ENCODE measurements at regions not wholly inside any gene's neighbourhood (a gene's known extent, or its start where the extent isn't known, plus 50 kb on each side); places are given as distances from the start of the nearest gene placed in this dataset.
A peak's percentile ranks its signal among the peaks of the same experiment; 100 is the strongest.

DNA sequence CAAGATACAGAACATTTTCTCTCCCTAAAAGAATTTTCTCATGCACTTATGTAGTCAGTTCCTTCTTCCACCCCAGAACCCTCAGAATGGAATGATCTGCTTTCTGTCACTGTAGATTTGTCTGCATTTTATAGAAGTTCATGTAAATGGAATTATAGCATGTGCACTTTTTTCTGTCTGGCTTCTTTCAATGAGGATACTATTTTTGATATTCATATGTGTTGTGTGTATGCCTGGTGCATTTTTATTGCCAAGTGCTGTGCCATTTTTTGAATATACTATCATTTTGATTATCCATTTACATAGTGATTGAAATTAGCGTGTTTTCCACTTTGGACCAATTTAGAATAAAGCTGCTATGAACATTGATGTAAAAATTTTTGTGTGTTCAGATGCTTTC is 156.6 kb upstream of the ALCAM start:
- no peak for DNase-seq
- ATAC-seq, result no peak

DNA sequence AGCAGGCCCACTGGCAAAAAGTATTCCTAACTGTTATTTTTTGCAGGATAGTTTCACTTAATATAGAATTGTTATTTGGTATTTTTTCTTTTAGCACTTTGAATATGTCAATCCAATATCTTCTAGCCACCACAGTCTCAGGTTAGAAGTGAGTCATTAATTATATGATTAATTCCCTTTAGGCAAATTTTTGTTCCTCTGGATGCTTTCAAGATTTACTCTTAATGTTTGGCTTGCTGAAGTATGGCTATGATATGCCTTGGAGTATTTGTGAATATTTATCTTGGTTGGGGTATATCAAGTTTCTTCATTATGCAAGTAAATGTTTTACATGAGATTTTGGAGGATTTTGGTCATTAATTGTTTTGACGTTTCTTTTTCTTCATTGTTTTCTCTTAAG is 152.1 kb upstream of the ALCAM start:
- ATAC-seq, result no peak
- no peak for DNase-seq

GRCh38 chr3:105222568-105223093 is 144.1 kb upstream of the ALCAM start:
- no peak for DNase-seq
- ATAC-seq, result no peak

DNA sequence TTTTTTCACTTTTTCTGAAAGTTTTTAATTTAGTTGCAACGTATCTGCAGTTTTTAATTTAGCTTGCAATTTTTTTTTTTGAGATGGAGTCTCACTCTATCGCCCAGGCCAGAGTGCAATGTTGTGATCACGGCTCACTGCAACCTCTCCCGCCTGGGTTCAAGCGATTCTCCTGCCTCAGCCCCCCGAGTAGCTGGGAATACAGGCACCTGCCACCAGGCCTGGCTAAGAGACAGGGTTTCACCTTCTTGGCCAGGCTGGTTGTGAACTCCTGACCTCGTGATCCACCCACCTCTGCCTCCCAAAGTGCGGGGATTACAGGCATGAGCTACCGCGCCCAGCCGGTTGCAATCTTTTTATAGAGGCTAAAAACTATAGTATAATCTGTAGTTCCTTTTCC is 142.9 kb upstream of the ALCAM start:
- no peak for DNase-seq

GRCh38 chr3:105228696-105229095 is 138.0 kb upstream of the ALCAM start:
- ATAC-seq (no peak), DNase-seq (no peak)

More for the DNA sequence above, 142.9 kb upstream of the ALCAM start:
- ATAC-seq, result no peak

GRCh38 chr3:105232553-105232952 is 134.2 kb upstream of the ALCAM start:
- ATAC-seq, result no peak
- no peak for DNase-seq

- ATAC-seq (no peak), DNase-seq (no peak)
Observed at GRCh38 chr3:105233010-105233409, 133.7 kb upstream of the ALCAM start.

DNA sequence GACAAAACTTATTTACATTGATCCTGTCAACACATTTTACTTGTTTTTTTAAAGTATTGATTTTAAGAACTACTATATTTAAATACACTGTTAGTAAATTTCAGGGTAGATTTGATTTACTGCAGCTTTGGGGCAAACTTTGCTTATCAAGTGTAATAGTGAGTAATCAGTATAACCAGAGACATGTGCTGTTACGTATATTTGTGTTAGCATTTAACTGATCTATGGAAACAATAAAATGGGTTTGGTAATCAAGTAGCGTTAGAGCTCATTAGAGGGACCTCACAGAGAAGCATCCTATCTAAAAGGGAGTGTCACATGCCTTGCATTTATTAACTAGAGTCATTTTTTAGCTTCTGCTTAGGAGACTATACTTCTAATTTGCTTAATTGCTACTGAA is 131.5 kb upstream of the ALCAM start:
- DNase-seq (no peak), ATAC-seq (no peak)

- no peak for ATAC-seq
- DNase-seq, result no peak
Observed at GRCh38 chr3:105235785-105236184, 130.9 kb upstream of the ALCAM start.

- DNase-seq, result no peak
- no peak for ATAC-seq
Observed at GRCh38 chr3:105238367-105238766, 128.3 kb upstream of the ALCAM start.

DNA sequence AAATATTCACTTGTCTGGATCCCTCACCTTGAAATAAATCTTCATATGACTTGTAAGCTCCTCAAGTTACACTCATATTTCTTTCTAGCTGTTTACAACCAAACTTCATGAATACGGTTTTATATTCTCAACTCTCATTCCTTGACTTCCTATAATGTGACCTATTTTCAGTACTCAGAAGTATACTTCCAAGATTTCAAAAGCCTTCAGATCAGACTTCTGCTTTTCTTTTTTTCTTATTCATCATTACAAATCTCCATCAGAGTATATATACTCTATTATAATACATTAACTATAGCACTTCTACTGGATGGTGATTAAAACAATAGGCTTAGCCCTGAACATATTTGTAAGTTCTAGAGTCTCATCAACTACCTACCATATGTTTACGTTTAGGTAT is 123.6 kb upstream of the ALCAM start:
- ATAC-seq, result no peak
- no peak for DNase-seq

- no peak for ATAC-seq
- DNase-seq, result no peak
Observed at GRCh38 chr3:105246536-105246935, 120.2 kb upstream of the ALCAM start.

GRCh38 chr3:105253225-105253624 is 113.5 kb upstream of the ALCAM start:
- no peak for ATAC-seq
- DNase-seq, result no peak

- DNase-seq, result no peak
- ATAC-seq, result no peak
Observed at GRCh38 chr3:105254154-105254553, 112.6 kb upstream of the ALCAM start.

GRCh38 chr3:105255350-105255749 is 111.4 kb upstream of the ALCAM start:
- ATAC-seq (no peak), DNase-seq (no peak)

DNA sequence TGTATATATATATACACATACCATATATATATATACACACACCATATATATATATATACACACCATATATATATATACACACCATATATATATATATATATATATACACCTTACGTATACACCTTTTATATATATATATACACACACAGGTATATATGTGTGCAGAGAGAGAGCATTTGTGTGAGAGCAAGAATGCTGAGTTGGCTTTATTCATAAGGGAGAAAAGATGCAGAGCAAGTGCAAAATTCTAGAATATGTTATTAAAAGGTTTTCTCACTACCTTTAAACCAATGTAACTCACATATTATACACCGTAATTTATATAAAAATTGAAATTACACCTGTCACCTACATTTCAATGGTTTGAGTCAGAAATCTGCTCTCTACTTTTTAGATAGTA is 107.2 kb upstream of the ALCAM start:
- no peak for DNase-seq
- ATAC-seq, result no peak

GRCh38 chr3:105260385-105260784 is 106.3 kb upstream of the ALCAM start:
- ATAC-seq, result peak; percentile 19

DNA sequence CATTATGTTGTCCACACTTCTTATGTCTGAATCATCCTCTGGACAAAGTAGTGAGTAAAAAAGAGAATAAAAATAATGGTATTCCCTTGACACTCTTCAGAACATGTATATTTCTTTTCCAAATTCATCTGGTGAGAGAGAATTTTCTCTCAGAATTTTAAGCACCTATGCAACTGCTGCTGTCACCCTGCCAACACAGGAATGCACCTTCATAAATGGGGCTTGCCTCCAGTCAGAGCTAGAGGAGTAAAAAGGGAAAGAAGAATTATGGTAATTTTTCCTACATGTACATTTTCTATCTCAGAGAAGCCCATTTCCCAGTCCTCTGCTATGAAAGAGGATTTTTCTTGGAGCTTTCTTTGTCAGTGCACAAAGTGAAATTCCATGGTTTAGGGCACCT is 92.2 kb upstream of the ALCAM start:
- DNase-seq (no peak), ATAC-seq (no peak)

More at GRCh38 chr3:105260385-105260784, 106.3 kb upstream of the ALCAM start:
- peak; percentile 5 for DNase-seq

GRCh38 chr3:105274958-105275357 is 91.8 kb upstream of the ALCAM start:
- ATAC-seq (no peak), DNase-seq (no peak)

DNA sequence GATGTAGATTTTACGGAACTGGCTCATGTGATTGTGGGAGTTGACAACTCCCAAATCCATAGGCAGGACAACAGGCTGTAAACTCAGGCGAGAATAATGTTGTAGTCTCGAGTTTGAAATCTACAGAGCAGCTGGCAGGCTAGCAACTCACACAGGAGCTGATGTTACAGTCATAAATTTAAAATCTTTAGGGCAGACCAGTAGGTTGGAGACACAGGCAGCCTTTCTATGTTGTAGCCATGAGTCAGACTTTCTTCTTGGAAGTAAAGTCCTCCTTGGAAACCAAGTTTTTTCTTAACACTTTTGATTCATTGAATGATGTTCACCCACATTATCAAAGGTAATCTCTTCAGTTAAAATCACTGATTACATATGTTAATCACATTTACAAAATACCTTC is 89.1 kb upstream of the ALCAM start:
- no peak for DNase-seq
- ATAC-seq, result no peak

GRCh38 chr3:105278688-105279087 is 88.0 kb upstream of the ALCAM start:
- no peak for DNase-seq
- ATAC-seq, result no peak

DNA sequence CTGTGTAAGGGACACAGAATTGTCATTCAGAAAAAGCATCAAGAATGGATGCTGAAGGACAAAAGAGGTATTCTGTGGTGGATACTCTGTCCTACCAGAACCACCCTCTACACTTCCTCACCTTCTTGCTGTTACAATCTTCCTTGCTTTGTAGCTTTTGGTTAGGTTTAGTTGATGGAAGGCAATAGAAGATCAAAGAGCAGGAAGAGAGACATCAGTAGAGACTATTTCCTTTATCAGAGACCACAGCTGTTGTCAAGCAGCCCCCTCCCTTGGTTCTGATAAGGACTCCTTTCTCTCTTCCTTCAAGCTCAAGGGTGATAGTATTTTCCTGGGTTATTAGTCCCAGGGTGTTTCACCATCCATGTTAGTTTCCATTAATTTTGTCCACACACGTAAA is 84.7 kb upstream of the ALCAM start:
- ATAC-seq (no peak), DNase-seq (no peak)

GRCh38 chr3:105284876-105285275 is 81.8 kb upstream of the ALCAM start:
- no peak for DNase-seq

GRCh38 chr3:105285653-105286241 is 81.0 kb upstream of the ALCAM start:
- DNase-seq (no peak), ATAC-seq (no peak)

More at GRCh38 chr3:105284876-105285275, 81.8 kb upstream of the ALCAM start:
- ATAC-seq, result no peak

DNA sequence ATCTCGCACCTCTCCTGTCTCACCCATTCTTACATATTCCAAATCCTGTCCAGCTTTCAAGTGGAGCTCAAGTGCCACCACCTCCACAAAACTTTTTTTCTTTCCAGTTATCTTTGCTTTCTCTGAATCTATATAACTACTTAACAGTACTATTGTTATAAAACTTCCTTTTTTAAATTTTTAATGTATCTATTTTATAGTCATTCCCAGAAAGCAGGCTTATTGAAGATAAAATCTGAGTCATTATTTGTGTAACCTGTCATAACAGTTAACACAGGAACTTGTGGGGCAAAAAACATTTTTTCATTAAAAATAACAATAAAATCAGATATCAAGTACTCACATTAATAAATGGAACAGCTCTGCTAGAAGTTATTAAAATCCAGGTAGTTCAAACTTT is 73.3 kb upstream of the ALCAM start:
- DNase-seq, result no peak
- ATAC-seq, result no peak
